ENCODE measurements at regions not wholly inside any gene's neighbourhood (a gene's known extent, or its start where the extent isn't known, plus 50 kb on each side); places are given as distances from the start of the nearest gene placed in this dataset.

DNA sequence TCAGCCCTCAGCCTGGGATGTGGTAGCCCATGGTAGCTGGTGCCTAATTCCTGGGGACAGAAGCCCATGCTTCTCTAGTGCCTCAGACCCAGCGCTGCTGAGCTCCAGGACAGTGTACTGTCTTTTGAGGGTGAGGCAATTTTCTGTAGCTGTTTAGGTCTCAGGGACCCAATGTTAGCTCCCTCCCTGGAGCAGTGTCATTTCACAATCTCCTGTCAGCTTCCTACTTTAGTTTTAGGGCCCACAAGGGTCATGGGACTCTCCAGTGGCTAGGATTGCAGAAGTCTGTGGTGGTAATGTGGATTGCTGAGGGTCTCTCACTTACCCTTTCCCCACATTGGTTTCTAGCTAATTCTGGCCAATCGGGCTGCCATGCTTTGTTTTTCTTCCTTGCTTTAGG lies 67.7 kb upstream of the CCL21 start:
- no peak for TF ChIP-seq EZH2 (IDR thresholded peaks at IDR 0.05; ENCODE audit: low read length)
- TF ChIP-seq, protein P1, sequence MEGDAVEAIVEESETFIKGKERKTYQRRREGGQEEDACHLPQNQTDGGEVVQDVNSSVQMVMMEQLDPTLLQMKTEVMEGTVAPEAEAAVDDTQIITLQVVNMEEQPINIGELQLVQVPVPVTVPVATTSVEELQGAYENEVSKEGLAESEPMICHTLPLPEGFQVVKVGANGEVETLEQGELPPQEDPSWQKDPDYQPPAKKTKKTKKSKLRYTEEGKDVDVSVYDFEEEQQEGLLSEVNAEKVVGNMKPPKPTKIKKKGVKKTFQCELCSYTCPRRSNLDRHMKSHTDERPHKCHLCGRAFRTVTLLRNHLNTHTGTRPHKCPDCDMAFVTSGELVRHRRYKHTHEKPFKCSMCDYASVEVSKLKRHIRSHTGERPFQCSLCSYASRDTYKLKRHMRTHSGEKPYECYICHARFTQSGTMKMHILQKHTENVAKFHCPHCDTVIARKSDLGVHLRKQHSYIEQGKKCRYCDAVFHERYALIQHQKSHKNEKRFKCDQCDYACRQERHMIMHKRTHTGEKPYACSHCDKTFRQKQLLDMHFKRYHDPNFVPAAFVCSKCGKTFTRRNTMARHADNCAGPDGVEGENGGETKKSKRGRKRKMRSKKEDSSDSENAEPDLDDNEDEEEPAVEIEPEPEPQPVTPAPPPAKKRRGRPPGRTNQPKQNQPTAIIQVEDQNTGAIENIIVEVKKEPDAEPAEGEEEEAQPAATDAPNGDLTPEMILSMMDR (optimal IDR thresholded peaks at IDR 0.05 in 1 of 3, IDR thresholded peaks at IDR 0.05 in 1 of 3, conservative IDR thresholded peaks at IDR 0.05 in 1 of 3; ENCODE audit: extremely low read depth in 1 of 3, insufficient read depth in 2 of 3, low read length in 3 of 3) = no peak
- FAIRE-seq = no peak
- no peak overlapping the region for H3K4me2 ChIP-seq (ENCODE audit: control insufficient read depth, extremely low read depth, insufficient read depth, low read depth, low read length)

DNA sequence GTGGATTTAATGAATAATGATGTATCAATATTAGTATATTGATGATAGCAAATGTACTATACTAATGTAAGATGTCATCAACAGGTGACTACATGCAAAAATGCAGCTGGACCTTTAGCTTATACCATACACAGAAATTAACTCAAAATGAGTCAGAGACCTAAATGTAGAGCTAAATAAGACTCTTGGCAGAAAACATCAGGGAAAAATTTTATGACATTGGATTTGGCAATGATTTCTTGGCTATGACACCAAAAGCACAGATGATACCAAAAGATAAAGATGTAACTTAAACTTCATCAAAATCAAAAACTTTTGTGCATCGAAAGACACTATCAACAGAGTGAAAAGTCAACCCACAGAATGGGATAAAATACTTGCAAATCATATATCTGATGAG lies 64.0 kb upstream of the CCL21 start:
- FAIRE-seq (no peak), DNase-seq (ENCODE audit: low read depth, low spot score) (no peak)
- Histone ChIP-seq H3K4me1 (ENCODE audit: control insufficient read depth, extremely low read depth, insufficient read depth, low read length) (no peaks in the 10 kb centered on the region), H3K36me3 (ENCODE audit: control insufficient read depth in 2 of 2, extremely low read depth in 1 of 2, insufficient read depth in 2 of 2, low read length in 2 of 2) (no peaks in the 10 kb centered on the region), H3K9ac (ENCODE audit: control insufficient read depth, extremely low read depth, insufficient read depth, low read length) (no peak overlapping the region), H3K27ac (ENCODE audit: control insufficient read depth, insufficient read depth, low read length) (no peak overlapping the region), H3K4me2 (ENCODE audit: control insufficient read depth, extremely low read depth, insufficient read depth, low read depth, low read length) (no peak overlapping the region), H2AFZ (ENCODE audit: control insufficient read depth, low read length) (no peak overlapping the region), H4K20me1 (ENCODE audit: control insufficient read depth, extremely low read depth, insufficient read depth, low read length) (no peaks in the 10 kb centered on the region), H3K4me3 (ENCODE audit: control insufficient read depth in 2 of 3, extremely low read depth in 1 of 3, insufficient read depth in 2 of 3, low read depth in 1 of 3, low read length in 3 of 3) (no peak overlapping the region), H3K9me1 (ENCODE audit: control insufficient read depth, extremely low read depth, insufficient read depth, low read length) (no peaks in the 10 kb centered on the region), H3K27me3 (ENCODE audit: control insufficient read depth, extremely low read depth, insufficient read depth, low read length) (peaks cover 6% of the 10 kb centered on the region), H3K9me3 (ENCODE audit: control insufficient read depth, low read depth, low read length) (no peaks in the 10 kb centered on the region), H3K79me2 (ENCODE audit: control insufficient read depth, insufficient read depth, low read length) (no peaks in the 10 kb centered on the region)
- TF ChIP-seq, protein P1 (optimal IDR thresholded peaks at IDR 0.05 in 1 of 3, IDR thresholded peaks at IDR 0.05 in 1 of 3, conservative IDR thresholded peaks at IDR 0.05 in 1 of 3; ENCODE audit: extremely low read depth in 1 of 3, insufficient read depth in 2 of 3, low read length in 3 of 3) = no peak
- TF ChIP-seq EZH2 (IDR thresholded peaks at IDR 0.05; ENCODE audit: low read length) = no peak
- dilution Hi-C loops (cut with MboI; ENCODE audit: extremely low pct_ligation_motif_present, low sequenced_read_pairs) = no loop called here

More for the DNA sequence above, 67.7 kb upstream of the CCL21 start:
- no peak overlapping the region for H3K9ac ChIP-seq (ENCODE audit: control insufficient read depth, extremely low read depth, insufficient read depth, low read length)
- no peaks in the 10 kb centered on the region for H4K20me1 ChIP-seq (ENCODE audit: control insufficient read depth, extremely low read depth, insufficient read depth, low read length)
- H3K36me3 ChIP-seq (ENCODE audit: control insufficient read depth in 2 of 2, extremely low read depth in 1 of 2, insufficient read depth in 2 of 2, low read length in 2 of 2) = no peaks in the 10 kb centered on the region
- dilution Hi-C loops (cut with MboI; ENCODE audit: extremely low pct_ligation_motif_present, low sequenced_read_pairs) = no loop called here
- peaks cover 6% of the 10 kb centered on the region for H3K27me3 ChIP-seq (ENCODE audit: control insufficient read depth, extremely low read depth, insufficient read depth, low read length)
- H3K4me3 ChIP-seq (ENCODE audit: control insufficient read depth in 2 of 3, extremely low read depth in 1 of 3, insufficient read depth in 2 of 3, low read depth in 1 of 3, low read length in 3 of 3) = no peak overlapping the region
- H3K9me3 ChIP-seq (ENCODE audit: control insufficient read depth, low read depth, low read length) = no peaks in the 10 kb centered on the region
- no peaks in the 10 kb centered on the region for H3K79me2 ChIP-seq (ENCODE audit: control insufficient read depth, insufficient read depth, low read length)
- no peak overlapping the region for H3K27ac ChIP-seq (ENCODE audit: control insufficient read depth, insufficient read depth, low read length)
- no peaks in the 10 kb centered on the region for H3K4me1 ChIP-seq (ENCODE audit: control insufficient read depth, extremely low read depth, insufficient read depth, low read length)
- H3K9me1 ChIP-seq (ENCODE audit: control insufficient read depth, extremely low read depth, insufficient read depth, low read length) = no peaks in the 10 kb centered on the region
- H2AFZ ChIP-seq (ENCODE audit: control insufficient read depth, low read length) = no peak overlapping the region
- no peak for DNase-seq (ENCODE audit: low read depth, low spot score)
